B cell (primary cell): ENCODE measurements at regions not wholly inside any gene's neighbourhood (a gene's known extent, or its start where the extent isn't known, plus 50 kb on each side); places are given as distances from the start of the nearest gene placed in this dataset.

Experiments
- ATAC-seq: fragments of 200-7000 bp; cut with Tn5 transposase; one replicate; pipeline ENCODE4 v1.10.0; 2021; ENCODE audit warnings: low read depth, mild to moderate bottlenecking, moderate number of reproducible peaks, moderate library complexity
- CTCF ChIA-PET: fragments of 350-600 bp; sonication (Branson Sonifier 250); formaldehyde crosslinking; loops from one replicate; lab custom pipeline; 2021; ENCODE audit warnings: antibody characterized with exemption, inconsistent platforms; lab: Charles Lee
- POLR2A ChIA-PET: fragments of 350-600 bp; sonication (Branson Sonifier 250); formaldehyde crosslinking; loops from one replicate; lab custom pipeline; 2021; ENCODE audit warnings: antibody characterized with exemption; lab: Charles Lee
- DNase-seq: peaks from one replicate; pipeline ENCODE4 v3.0.0; 2013
- H2AFZ ChIP-seq: 2 replicates; pipeline ENCODE4 v1.6.1; 2012; ENCODE audit warnings: mild to moderate bottlenecking, low read depth, low read length; ENCODE audit not compliant: insufficient read depth, poor library complexity, severe bottlenecking
- H3K27ac ChIP-seq, 2 donors: 1 replicate in 1 of 2; 2 replicates in 1 of 2; pipeline ENCODE4 v1.5.1; 2012 to 2013; ENCODE audit warnings: low read length in 2 of 2, mild to moderate bottlenecking in 2 of 2, moderate library complexity in 1 of 2
- H3K27me3 ChIP-seq, 4 experiments: fragments of 200-600 bp in 1 of 4; sonication (generic) in 1 of 4; replicated peaks in 1 of 4; 1 replicate in 2 of 4; 2 replicates in 2 of 4; pipeline versions ENCODE4 v1.6.1 to v1.7.0; 2013 to 2016; ENCODE audit warnings: low read length in 3 of 4, mild to moderate bottlenecking in 2 of 4, mixed read lengths in 1 of 4, moderate library complexity in 1 of 4; ENCODE audit not compliant: insufficient read depth in 4 of 4, control insufficient read depth in 3 of 4; ENCODE audit errors: control extremely low read depth in 1 of 4
- H3K36me3 ChIP-seq, 2 experiments: replicated peaks in 1 of 2; 1 replicate in 1 of 2; 2 replicates in 1 of 2; pipeline versions ENCODE4 v1.6.1 to v1.7.1; 2013; ENCODE audit warnings: low read length in 1 of 2; ENCODE audit not compliant: insufficient read depth in 2 of 2, control insufficient read depth in 1 of 2; ENCODE audit errors: control extremely low read depth in 1 of 2, extremely low read depth in 1 of 2
- H3K4me1 ChIP-seq, 2 donors: fragments of 200-600 bp in 1 of 2; sonication (generic) in 1 of 2; 1 replicate in 1 of 2; 2 replicates in 1 of 2; pipeline versions ENCODE4 v1.5.1 to v1.6.1; 2013 to 2017; ENCODE audit warnings: low read length in 2 of 2; ENCODE audit not compliant: control insufficient read depth in 2 of 2, insufficient read depth in 2 of 2
- H3K4me2 ChIP-seq: replicated peaks from 2 replicates; pipeline ENCODE3; 2012; ENCODE audit warnings: mild to moderate bottlenecking, low read depth, low read length; ENCODE audit not compliant: poor library complexity, severe bottlenecking
- H3K4me3 ChIP-seq, 5 experiments: fragments of 200-600 bp in 1 of 5; sonication (generic) in 1 of 5; 1 replicate in 3 of 5; 2 replicates in 2 of 5; pipeline versions ENCODE4 v1.5.1 to v1.7.0; 2011 to 2016; ENCODE audit warnings: low read length in 4 of 5, mild to moderate bottlenecking in 4 of 5, low read depth in 2 of 5, control low read depth in 1 of 5, moderate library complexity in 1 of 5; ENCODE audit not compliant: insufficient read depth in 1 of 5; ENCODE audit errors: control extremely low read depth in 1 of 5, extremely low read depth in 1 of 5
- H3K79me2 ChIP-seq: fragments of 200-600 bp; sonication (generic); one replicate; pipeline ENCODE4 v1.6.0; 2016; ENCODE audit warnings: low read length; ENCODE audit not compliant: control insufficient read depth, insufficient read depth
- H3K9ac ChIP-seq: fragments of 200-600 bp; sonication (generic); 2 replicates; pipeline ENCODE4 v1.6.1; 2017; ENCODE audit warnings: mild to moderate bottlenecking, low read length, moderate library complexity
- H3K9me3 ChIP-seq, 3 donors: one replicate each; pipeline versions ENCODE4 v1.6.1 to v1.7.1; 2013; ENCODE audit warnings: low read length in 2 of 3; ENCODE audit not compliant: control insufficient read depth in 2 of 3, insufficient read depth in 1 of 3; ENCODE audit errors: control extremely low read depth in 1 of 3
- H4K20me1 ChIP-seq: 2 replicates; pipeline ENCODE4 v1.6.0; 2012; ENCODE audit warnings: mild to moderate bottlenecking, low read length; ENCODE audit not compliant: insufficient read depth, control insufficient read depth, poor library complexity, severe bottlenecking
- H3K27ac Mint-ChIP-seq: one replicate; pipeline ENCODE4 v1.8.0; 2021; ENCODE audit warnings: mixed read lengths
- H3K27me3 Mint-ChIP-seq: one replicate; pipeline ENCODE4 v1.8.0; 2021; ENCODE audit warnings: mixed read lengths
- H3K4me1 Mint-ChIP-seq: one replicate; pipeline ENCODE4 v1.8.0; 2021; ENCODE audit warnings: mixed read lengths
- H3K4me3 Mint-ChIP-seq: one replicate; pipeline ENCODE4 v1.8.0; 2021; ENCODE audit warnings: mixed read lengths
- H3K9me3 Mint-ChIP-seq: one replicate; pipeline ENCODE4 v1.8.0; 2022; ENCODE audit warnings: mixed read lengths; ENCODE audit not compliant: insufficient read depth
- EZH2 ChIP-seq: IDR thresholded peaks from 2 replicates; pipeline ENCODE4 v1.6.1; 2012; ENCODE audit warnings: borderline replicate concordance, low read depth, mild to moderate bottlenecking, moderate library complexity, low read length; ENCODE audit not compliant: insufficient read depth, poor library complexity, severe bottlenecking
- WGBS: methylation state at CpG from one replicate; pipeline ENCODE4 v1.1.5; 2013; ENCODE audit warnings: missing lambda C conversion rate; ENCODE audit not compliant: insufficient coverage; 5-methylcytosine and 5-hydroxymethylcytosine counted together
- intact Hi-C: fragments of 100-400 bp; cut with micrococcal nuclease; formaldehyde crosslinking; loops from one replicate; pipeline ENCODE4 v1.10.0; 2022
- TF ChIP-seq, protein P1 (sequence below): fragments of 200-600 bp; IDR thresholded peaks from one replicate; pipeline ENCODE4 v1.8.0; 2022; ENCODE audit warnings: antibody characterized with exemption, mild to moderate bottlenecking

DNA sequence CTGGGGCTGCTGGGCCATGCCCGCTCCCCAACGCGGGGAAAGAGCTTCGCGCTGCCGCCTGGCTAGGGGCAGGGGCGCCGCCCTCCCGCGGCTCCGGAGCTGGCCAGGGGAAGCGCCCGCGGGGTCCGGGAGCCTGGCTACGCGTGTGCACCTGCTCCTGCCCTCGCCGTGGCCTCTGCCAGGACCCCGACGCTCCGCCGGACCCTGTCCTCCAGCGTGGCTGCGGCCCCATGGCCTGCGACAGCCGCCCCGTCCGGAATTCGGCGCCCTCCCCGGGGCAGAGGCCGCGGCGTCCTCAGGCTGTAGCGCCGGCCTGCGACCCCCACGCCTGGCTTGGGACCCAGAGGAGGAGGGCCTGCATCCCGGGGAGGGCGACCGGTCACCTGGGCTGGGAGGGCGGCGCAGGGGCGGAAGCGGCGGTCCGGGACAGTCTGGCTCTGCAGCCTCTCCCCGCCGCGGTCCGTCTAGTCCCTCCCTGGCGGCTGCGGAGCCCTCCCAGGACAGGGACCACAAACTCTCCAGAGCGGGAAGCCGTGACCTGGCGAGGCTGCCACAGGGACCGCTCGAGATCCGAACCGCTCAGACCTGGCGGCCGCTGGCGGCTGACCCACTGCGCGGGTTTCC is 85.6 kb downstream of the ALG10 start:
- H3K9me3 ChIP-seq, result peaks cover 0 to 17% (median 0%) of the 10 kb centered on the region in 3 donors
- H3K27ac Mint-ChIP-seq, result no peak overlapping the region
- H3K27ac ChIP-seq, result no peak overlapping the region
- no peak for DNase-seq
- no peak for ATAC-seq
- CTCF ChIA-PET, result no interaction called here
- H3K36me3 ChIP-seq, result no peaks in the 10 kb centered on the region
- intact Hi-C loops, result no loop called here
- H3K27me3 ChIP-seq, result peaks cover 0 to 28% (median 0%) of the 10 kb centered on the region in 4 experiments
- WGBS, result 20% methylated on average over 66 of the region's 66 CpGs
- H3K27me3 Mint-ChIP-seq, result peaks cover 16% of the 10 kb centered on the region
- H2AFZ ChIP-seq, result no peak overlapping the region
- no peaks in the 10 kb centered on the region for H3K4me1 ChIP-seq
- H3K4me3 ChIP-seq, result no peak overlapping the region
- H3K4me3 Mint-ChIP-seq, result no peak overlapping the region
- H3K9ac ChIP-seq, result no peak overlapping the region
- H3K79me2 ChIP-seq, result no peaks in the 10 kb centered on the region
- TF ChIP-seq, protein P1, sequence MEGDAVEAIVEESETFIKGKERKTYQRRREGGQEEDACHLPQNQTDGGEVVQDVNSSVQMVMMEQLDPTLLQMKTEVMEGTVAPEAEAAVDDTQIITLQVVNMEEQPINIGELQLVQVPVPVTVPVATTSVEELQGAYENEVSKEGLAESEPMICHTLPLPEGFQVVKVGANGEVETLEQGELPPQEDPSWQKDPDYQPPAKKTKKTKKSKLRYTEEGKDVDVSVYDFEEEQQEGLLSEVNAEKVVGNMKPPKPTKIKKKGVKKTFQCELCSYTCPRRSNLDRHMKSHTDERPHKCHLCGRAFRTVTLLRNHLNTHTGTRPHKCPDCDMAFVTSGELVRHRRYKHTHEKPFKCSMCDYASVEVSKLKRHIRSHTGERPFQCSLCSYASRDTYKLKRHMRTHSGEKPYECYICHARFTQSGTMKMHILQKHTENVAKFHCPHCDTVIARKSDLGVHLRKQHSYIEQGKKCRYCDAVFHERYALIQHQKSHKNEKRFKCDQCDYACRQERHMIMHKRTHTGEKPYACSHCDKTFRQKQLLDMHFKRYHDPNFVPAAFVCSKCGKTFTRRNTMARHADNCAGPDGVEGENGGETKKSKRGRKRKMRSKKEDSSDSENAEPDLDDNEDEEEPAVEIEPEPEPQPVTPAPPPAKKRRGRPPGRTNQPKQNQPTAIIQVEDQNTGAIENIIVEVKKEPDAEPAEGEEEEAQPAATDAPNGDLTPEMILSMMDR, result no peak
- TF ChIP-seq EZH2, result no peak
- no peak overlapping the region for H3K4me2 ChIP-seq
- POLR2A ChIA-PET, result no interaction called here
- H4K20me1 ChIP-seq, result no peaks in the 10 kb centered on the region
- no peaks in the 10 kb centered on the region for H3K9me3 Mint-ChIP-seq
- no peaks in the 10 kb centered on the region for H3K4me1 Mint-ChIP-seq

DNA sequence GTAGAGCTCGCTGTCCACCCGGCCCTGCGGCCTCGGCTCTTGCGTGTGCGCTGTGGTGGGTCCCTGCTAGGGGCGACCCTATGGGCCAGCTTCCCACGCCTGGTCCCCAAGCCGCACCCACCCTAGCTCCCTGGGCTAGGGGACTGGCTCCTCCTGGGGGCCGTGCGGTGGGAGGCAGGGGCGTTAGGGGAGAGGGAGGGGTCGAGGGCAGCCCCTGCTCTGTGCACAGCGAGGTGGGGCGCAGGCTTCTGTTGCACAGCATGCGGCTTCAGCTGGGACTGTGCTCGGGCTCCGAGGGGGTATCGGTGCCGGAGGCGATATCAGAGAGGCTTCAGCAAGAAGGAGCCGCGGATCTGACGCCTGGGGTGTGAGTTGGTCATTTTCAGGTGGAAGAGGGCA is 86.1 kb downstream of the ALG10 start:
- no peak for TF ChIP-seq EZH2
- TF ChIP-seq, protein P1, result no peak
- Histone ChIP-seq H3K9me3 (peaks cover 0 to 17% (median 0%) of the 10 kb centered on the region in 3 donors), H2AFZ (no peak overlapping the region), H3K27me3 (peaks cover 0 to 28% (median 0%) of the 10 kb centered on the region in 4 experiments), H3K36me3 (no peaks in the 10 kb centered on the region), H3K9ac (no peak overlapping the region), H3K27ac (no peak overlapping the region), H4K20me1 (no peaks in the 10 kb centered on the region), H3K79me2 (no peaks in the 10 kb centered on the region), H3K4me1 (no peaks in the 10 kb centered on the region), H3K4me2 (no peak overlapping the region), H3K4me3 (no peak overlapping the region)
- no peak for ATAC-seq
- H3K9me3 Mint-ChIP-seq, result no peaks in the 10 kb centered on the region
- intact Hi-C loops, result no loop called here
- no peaks in the 10 kb centered on the region for H3K4me1 Mint-ChIP-seq
- no peak overlapping the region for H3K4me3 Mint-ChIP-seq
- DNase-seq, result no peak
- H3K27ac Mint-ChIP-seq, result no peak overlapping the region
- ChIA-PET POLR2A (no interaction called here), CTCF (no interaction called here)
- peaks cover 16% of the 10 kb centered on the region for H3K27me3 Mint-ChIP-seq
- WGBS, result 47% methylated on average over 24 of the region's 24 CpGs
